Sigmoid colon (tissue), 4 donors: ENCODE measurements at regions not wholly inside any gene's neighbourhood (a gene's known extent, or its start where the extent isn't known, plus 50 kb on each side); places are given as distances from the start of the nearest gene placed in this dataset.

ENCODE experiments used
- CTCF ChIP-seq, 4 experiments: fragments of 450-650 bp in 3 of 4; fragments of 200-600 bp in 1 of 4; IDR thresholded peaks; one replicate each; pipeline ENCODE4 v1.5.1; 2016 to 2019; ENCODE audit warnings: antibody characterized with exemption in 4 of 4, mild to moderate bottlenecking in 3 of 4, moderate library complexity in 2 of 4
- EP300 ChIP-seq, 4 donors: sonication (generic); formaldehyde crosslinking; IDR thresholded peaks; one replicate each; pipeline ENCODE4 v1.6.1; 2017; ENCODE audit warnings: antibody characterized with exemption in 4 of 4
- POLR2A ChIP-seq, 2 donors: fragments of 450-650 bp; IDR thresholded peaks; one replicate each; pipeline ENCODE4 v1.6.1; 2016; ENCODE audit warnings: antibody characterized with exemption in 2 of 2, mild to moderate bottlenecking in 2 of 2, moderate library complexity in 2 of 2
- POLR2AphosphoS5 ChIP-seq, 4 donors: sonication (generic); formaldehyde crosslinking; IDR thresholded peaks; one replicate each; pipeline ENCODE4 v1.6.1; 2017; ENCODE audit warnings: antibody characterized with exemption in 4 of 4

- TF ChIP-seq POLR2A (IDR thresholded peaks at IDR 0.05): no peak
- TF ChIP-seq CTCF (IDR thresholded peaks at IDR 0.05): no peak
- TF ChIP-seq POLR2AphosphoS5 (IDR thresholded peaks at IDR 0.05): no peak
- no peak for TF ChIP-seq EP300 (IDR thresholded peaks at IDR 0.05)
Observed at GRCh38 chr4:152193059-152193458, 342.8 kb downstream of the FBXW7 start.
